ENCODE measurements at regions not wholly inside any gene's neighbourhood (a gene's known extent, or its start where the extent isn't known, plus 50 kb on each side); places are given as distances from the start of the nearest gene placed in this dataset.

DNA sequence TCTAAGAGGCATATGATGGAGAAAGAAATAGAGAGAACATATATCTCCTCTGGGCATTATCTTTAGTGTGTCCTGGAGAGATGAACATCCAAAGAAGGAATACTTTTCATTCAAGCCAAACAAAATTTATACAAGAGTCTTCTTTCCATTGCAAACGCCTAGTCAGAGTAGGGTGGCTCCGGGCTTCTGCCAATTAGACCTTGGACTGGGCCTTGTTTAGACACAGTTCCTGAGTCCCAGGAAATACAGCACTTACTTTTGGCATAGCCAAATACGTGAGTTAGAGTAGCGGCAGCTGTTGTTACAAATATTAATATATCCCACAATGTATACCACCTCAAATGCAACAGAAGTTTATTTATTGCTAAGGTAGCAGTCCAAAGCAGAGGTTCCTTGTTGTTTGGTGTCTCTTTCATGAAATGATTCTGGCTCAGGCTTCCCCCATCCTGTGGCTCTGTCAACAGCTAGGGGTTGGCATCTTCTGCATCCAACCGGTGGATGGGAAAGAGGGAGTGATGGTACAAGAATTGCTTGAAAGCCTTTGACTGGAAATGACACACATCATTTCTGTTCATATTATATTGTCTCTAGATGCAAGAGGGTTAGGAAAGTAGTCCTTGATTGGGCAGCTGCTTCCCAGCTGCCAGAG, 148.0 kb upstream of the SPACA1 start:
- no peaks in the 10 kb centered on the region for H3K36me3 ChIP-seq
- TF ChIP-seq, protein P1, sequence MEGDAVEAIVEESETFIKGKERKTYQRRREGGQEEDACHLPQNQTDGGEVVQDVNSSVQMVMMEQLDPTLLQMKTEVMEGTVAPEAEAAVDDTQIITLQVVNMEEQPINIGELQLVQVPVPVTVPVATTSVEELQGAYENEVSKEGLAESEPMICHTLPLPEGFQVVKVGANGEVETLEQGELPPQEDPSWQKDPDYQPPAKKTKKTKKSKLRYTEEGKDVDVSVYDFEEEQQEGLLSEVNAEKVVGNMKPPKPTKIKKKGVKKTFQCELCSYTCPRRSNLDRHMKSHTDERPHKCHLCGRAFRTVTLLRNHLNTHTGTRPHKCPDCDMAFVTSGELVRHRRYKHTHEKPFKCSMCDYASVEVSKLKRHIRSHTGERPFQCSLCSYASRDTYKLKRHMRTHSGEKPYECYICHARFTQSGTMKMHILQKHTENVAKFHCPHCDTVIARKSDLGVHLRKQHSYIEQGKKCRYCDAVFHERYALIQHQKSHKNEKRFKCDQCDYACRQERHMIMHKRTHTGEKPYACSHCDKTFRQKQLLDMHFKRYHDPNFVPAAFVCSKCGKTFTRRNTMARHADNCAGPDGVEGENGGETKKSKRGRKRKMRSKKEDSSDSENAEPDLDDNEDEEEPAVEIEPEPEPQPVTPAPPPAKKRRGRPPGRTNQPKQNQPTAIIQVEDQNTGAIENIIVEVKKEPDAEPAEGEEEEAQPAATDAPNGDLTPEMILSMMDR (IDR thresholded peaks at IDR 0.05): no peak
- no peaks in the 10 kb centered on the region for H3K4me1 ChIP-seq
- no peak overlapping the region for H3K4me3 ChIP-seq
- intact Hi-C loops (cut with DNase I): no loop called here
- no peaks in the 10 kb centered on the region for H3K27me3 ChIP-seq
- no peak overlapping the region for H3K27ac ChIP-seq
- DNase-seq (ENCODE audit: low spot score in 2 of 2): no peak
- no peaks in the 10 kb centered on the region for H3K9me3 ChIP-seq

DNA sequence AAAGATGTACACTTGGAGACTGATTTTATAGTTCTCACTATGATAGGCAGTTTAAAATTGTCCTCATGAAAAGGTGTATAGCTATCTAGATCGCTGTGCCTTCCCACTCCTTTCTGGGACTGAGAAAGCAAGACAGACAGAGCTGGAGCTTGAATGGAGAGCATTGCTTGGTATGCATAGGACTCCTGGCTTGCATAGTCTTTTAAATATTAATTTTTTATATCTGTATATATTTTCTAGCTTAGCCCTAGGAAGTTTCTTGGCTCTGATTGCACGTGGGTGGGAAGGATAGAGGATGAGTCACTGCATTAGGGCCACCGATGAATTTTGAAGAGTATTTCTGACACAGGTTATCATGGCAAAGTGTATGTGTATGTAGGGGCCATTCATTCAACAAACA, 150.0 kb upstream of the SPACA1 start:
- intact Hi-C loops (cut with DNase I): no loop called here
- TF ChIP-seq, protein P1 (IDR thresholded peaks at IDR 0.05): no peak
- Histone ChIP-seq H3K9me3 (no peaks in the 10 kb centered on the region), H3K36me3 (no peaks in the 10 kb centered on the region), H3K4me3 (no peak overlapping the region), H3K27ac (no peak overlapping the region), H3K4me1 (no peaks in the 10 kb centered on the region), H3K27me3 (no peaks in the 10 kb centered on the region)
- DNase-seq (ENCODE audit: low spot score in 2 of 2): no peak

DNA sequence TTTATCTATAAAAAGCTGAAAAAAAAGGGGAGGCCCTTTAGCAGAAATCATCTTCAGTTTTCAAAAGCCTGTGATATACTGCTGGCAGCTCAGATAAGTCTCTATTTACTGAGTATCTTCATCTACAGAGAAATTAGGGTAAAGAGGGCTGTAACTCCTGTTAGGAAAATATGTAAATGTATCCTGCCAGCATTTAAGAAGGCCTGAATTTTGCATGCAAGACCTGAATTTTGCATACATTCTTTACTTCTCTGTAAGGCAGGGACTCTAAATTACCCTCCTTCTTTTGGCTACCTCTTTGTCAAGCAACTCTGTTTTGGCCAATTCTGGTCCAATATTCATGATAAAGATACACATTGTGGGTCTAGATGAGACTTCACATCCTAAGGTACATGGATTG, 150.6 kb upstream of the SPACA1 start:
- Histone ChIP-seq H3K4me3 (no peak overlapping the region), H3K27ac (no peak overlapping the region), H3K9me3 (no peaks in the 10 kb centered on the region), H3K36me3 (no peaks in the 10 kb centered on the region), H3K27me3 (no peaks in the 10 kb centered on the region), H3K4me1 (no peaks in the 10 kb centered on the region)
- intact Hi-C loops (cut with DNase I): no loop called here
- no peak for DNase-seq (ENCODE audit: low spot score in 2 of 2)
- TF ChIP-seq, protein P1 (IDR thresholded peaks at IDR 0.05): no peak

DNA sequence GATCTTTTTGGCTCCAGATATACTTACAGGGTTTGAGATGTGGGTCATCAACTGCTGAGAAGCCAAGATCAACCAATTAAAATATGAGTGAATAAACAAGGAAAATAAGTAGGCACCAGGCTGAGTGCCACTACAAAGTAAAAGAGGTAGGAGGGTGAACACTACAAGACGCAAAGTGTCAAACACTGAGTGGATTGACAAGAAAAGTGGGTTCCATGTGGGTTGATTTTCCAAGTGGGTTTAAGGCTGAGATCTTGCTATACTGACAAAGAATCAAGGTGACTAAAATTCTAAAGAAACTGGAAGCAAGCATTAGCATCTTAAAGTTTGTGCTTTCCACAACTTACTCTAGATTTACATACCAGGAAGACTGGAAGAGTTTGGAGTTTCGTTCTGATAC, 160.4 kb upstream of the SPACA1 start:
- TF ChIP-seq, protein P1 (IDR thresholded peaks at IDR 0.05): no peak
- no peak overlapping the region for H3K27ac ChIP-seq
- H3K4me3 ChIP-seq: no peak overlapping the region
- H3K4me1 ChIP-seq: no peaks in the 10 kb centered on the region
- intact Hi-C loops (cut with DNase I): no loop called here
- no peaks in the 10 kb centered on the region for H3K9me3 ChIP-seq
- no peak for DNase-seq (ENCODE audit: low spot score in 2 of 2)
- no peaks in the 10 kb centered on the region for H3K27me3 ChIP-seq
- H3K36me3 ChIP-seq: no peaks in the 10 kb centered on the region

DNA sequence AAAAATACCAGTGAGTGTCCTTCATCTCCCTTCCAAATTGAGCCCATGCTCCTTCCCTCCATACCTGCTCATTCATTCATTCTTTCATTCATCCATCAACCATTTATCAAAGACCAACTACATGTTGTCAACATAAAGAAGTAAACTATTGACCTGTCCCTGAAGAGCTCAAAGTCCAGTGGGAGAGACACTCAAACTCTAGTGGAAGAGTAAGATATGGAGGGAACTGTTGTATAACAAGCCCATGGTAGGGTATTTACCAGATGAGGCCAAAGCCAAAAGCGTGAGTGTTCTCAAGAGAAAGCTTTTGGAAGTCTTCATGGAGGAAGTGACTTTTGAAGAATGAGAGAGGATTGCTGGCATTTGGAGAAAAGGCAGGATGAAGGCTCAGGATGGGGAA, 163.4 kb upstream of the SPACA1 start:
- H3K4me3 ChIP-seq: no peak overlapping the region
- intact Hi-C loops (cut with DNase I): no loop called here
- no peak overlapping the region for H3K27ac ChIP-seq
- H3K27me3 ChIP-seq: no peaks in the 10 kb centered on the region
- no peaks in the 10 kb centered on the region for H3K36me3 ChIP-seq
- TF ChIP-seq, protein P1 (IDR thresholded peaks at IDR 0.05): no peak
- no peak for DNase-seq (ENCODE audit: low spot score in 2 of 2)
- no peaks in the 10 kb centered on the region for H3K4me1 ChIP-seq
- no peaks in the 10 kb centered on the region for H3K9me3 ChIP-seq
